HFFc6 (cell line): ENCODE measurements at regions not wholly inside any gene's neighbourhood (a gene's known extent, or its start where the extent isn't known, plus 50 kb on each side); places are given as distances from the start of the nearest gene placed in this dataset.

Experiments
- DNase-seq: peaks from one replicate; pipeline ENCODE4 v3.0.0-alpha.2; 2018
- H3K27ac Mint-ChIP-seq: 2 replicates; pipeline ENCODE4 v1.8.0; 2020; ENCODE audit warnings: mild to moderate bottlenecking, mixed read lengths
- H3K27me3 Mint-ChIP-seq: 2 replicates; pipeline ENCODE4 v1.8.0; 2021; ENCODE audit warnings: mild to moderate bottlenecking, moderate library complexity, mixed read lengths; ENCODE audit not compliant: insufficient read depth
- H3K36me3 Mint-ChIP-seq: 2 replicates; pipeline ENCODE4 v1.8.0; 2021; ENCODE audit warnings: low read depth, mixed read lengths
- H3K4me1 Mint-ChIP-seq: 2 replicates; pipeline ENCODE4 v1.8.0; 2020; ENCODE audit warnings: low read depth, mixed read lengths
- H3K4me3 Mint-ChIP-seq: 2 replicates; pipeline ENCODE4 v1.8.0; 2020; ENCODE audit warnings: mild to moderate bottlenecking, moderate library complexity, mixed read lengths
- H3K9me3 Mint-ChIP-seq: 2 replicates; pipeline ENCODE4 v1.8.0; 2020; ENCODE audit warnings: mild to moderate bottlenecking, mixed read lengths
- CTCF ChIP-seq: fragments of 200-600 bp; sonication (generic); IDR thresholded peaks from 2 replicates; pipeline ENCODE4 v1.5.0; 2021; ENCODE audit warnings: antibody characterized with exemption, mild to moderate bottlenecking

GRCh38 chr11:37333345-37333744, 735.3 kb upstream of the RAG2 start:
- peaks cover 47% of the 10 kb centered on the region for H3K9me3 Mint-ChIP-seq
- DNase-seq, result no peak
- no peak for TF ChIP-seq CTCF
- H3K36me3 Mint-ChIP-seq, result no peaks in the 10 kb centered on the region
- H3K27me3 Mint-ChIP-seq, result no peaks in the 10 kb centered on the region
- no peak overlapping the region for H3K27ac Mint-ChIP-seq
- H3K4me3 Mint-ChIP-seq, result no peak overlapping the region
- no peaks in the 10 kb centered on the region for H3K4me1 Mint-ChIP-seq

GRCh38 chr11:37323843-37324242, 725.8 kb upstream of the RAG2 start:
- TF ChIP-seq CTCF, result no peak
- H3K4me3 Mint-ChIP-seq, result no peak overlapping the region
- no peaks in the 10 kb centered on the region for H3K27me3 Mint-ChIP-seq
- DNase-seq, result no peak
- H3K36me3 Mint-ChIP-seq, result no peaks in the 10 kb centered on the region
- H3K4me1 Mint-ChIP-seq, result no peaks in the 10 kb centered on the region
- H3K27ac Mint-ChIP-seq, result no peak overlapping the region
- peaks cover 31% of the 10 kb centered on the region for H3K9me3 Mint-ChIP-seq

GRCh38 chr11:37322333-37323194, 724.5 kb upstream of the RAG2 start:
- no peak for DNase-seq
- no peaks in the 10 kb centered on the region for H3K27me3 Mint-ChIP-seq
- peaks cover 27% of the 10 kb centered on the region for H3K9me3 Mint-ChIP-seq
- H3K4me1 Mint-ChIP-seq, result no peaks in the 10 kb centered on the region
- H3K36me3 Mint-ChIP-seq, result no peaks in the 10 kb centered on the region
- no peak overlapping the region for H3K4me3 Mint-ChIP-seq
- no peak overlapping the region for H3K27ac Mint-ChIP-seq
- TF ChIP-seq CTCF, result no peak

GRCh38 chr11:37320921-37321320, 722.9 kb upstream of the RAG2 start:
- Mint-ChIP-seq H3K27ac (no peak overlapping the region), H3K36me3 (no peaks in the 10 kb centered on the region), H3K9me3 (peaks cover 21% of the 10 kb centered on the region), H3K4me3 (no peak overlapping the region), H3K4me1 (no peaks in the 10 kb centered on the region), H3K27me3 (no peaks in the 10 kb centered on the region)
- no peak for TF ChIP-seq CTCF
- no peak for DNase-seq

GRCh38 chr11:37317803-37318202, 719.8 kb upstream of the RAG2 start:
- no peaks in the 10 kb centered on the region for H3K27me3 Mint-ChIP-seq
- H3K4me3 Mint-ChIP-seq, result no peak overlapping the region
- no peak for TF ChIP-seq CTCF
- no peaks in the 10 kb centered on the region for H3K36me3 Mint-ChIP-seq
- H3K27ac Mint-ChIP-seq, result no peak overlapping the region
- peaks cover 23% of the 10 kb centered on the region for H3K9me3 Mint-ChIP-seq
- no peak for DNase-seq
- no peaks in the 10 kb centered on the region for H3K4me1 Mint-ChIP-seq
